HUES64 (cell line): ENCODE measurements at regions not wholly inside any gene's neighbourhood (a gene's known extent, or its start where the extent isn't known, plus 50 kb on each side); places are given as distances from the start of the nearest gene placed in this dataset.

ENCODE experiments used
- H3K27ac ChIP-seq: 2 replicates; pipeline ENCODE4 v1.7.0; 2013; ENCODE audit warnings: low read depth, low read length, inconsistent platforms
- H3K27me3 ChIP-seq: 2 replicates; pipeline ENCODE4 v1.6.1; 2013; ENCODE audit warnings: mild to moderate bottlenecking, low read length; ENCODE audit not compliant: insufficient read depth
- H3K36me3 ChIP-seq: 2 replicates; pipeline ENCODE4 v1.6.1; 2013; ENCODE audit warnings: mild to moderate bottlenecking, low read length; ENCODE audit not compliant: insufficient read depth
- H3K4me1 ChIP-seq: 2 replicates; pipeline ENCODE4 v1.6.1; 2013; ENCODE audit warnings: mild to moderate bottlenecking, low read length, moderate library complexity; ENCODE audit not compliant: insufficient read depth
- H3K4me3 ChIP-seq: 2 replicates; pipeline ENCODE4 v1.5.1; 2013; ENCODE audit warnings: mild to moderate bottlenecking, low read length, moderate library complexity
- H3K9ac ChIP-seq: 2 replicates; pipeline ENCODE4 v1.6.1; 2013; ENCODE audit warnings: mild to moderate bottlenecking, low read depth, low read length
- H3K9me3 ChIP-seq: 2 replicates; pipeline ENCODE4 v1.6.1; 2013; ENCODE audit warnings: low read depth, low read length; ENCODE audit not compliant: insufficient read depth
- WGBS: fragments of 150-250, 120-280 bp; methylation state at CpG from one replicate; pipeline ENCODE4 v1.1.7; 2013; ENCODE audit warnings: missing lambda C conversion rate; 5-methylcytosine and 5-hydroxymethylcytosine counted together

DNA sequence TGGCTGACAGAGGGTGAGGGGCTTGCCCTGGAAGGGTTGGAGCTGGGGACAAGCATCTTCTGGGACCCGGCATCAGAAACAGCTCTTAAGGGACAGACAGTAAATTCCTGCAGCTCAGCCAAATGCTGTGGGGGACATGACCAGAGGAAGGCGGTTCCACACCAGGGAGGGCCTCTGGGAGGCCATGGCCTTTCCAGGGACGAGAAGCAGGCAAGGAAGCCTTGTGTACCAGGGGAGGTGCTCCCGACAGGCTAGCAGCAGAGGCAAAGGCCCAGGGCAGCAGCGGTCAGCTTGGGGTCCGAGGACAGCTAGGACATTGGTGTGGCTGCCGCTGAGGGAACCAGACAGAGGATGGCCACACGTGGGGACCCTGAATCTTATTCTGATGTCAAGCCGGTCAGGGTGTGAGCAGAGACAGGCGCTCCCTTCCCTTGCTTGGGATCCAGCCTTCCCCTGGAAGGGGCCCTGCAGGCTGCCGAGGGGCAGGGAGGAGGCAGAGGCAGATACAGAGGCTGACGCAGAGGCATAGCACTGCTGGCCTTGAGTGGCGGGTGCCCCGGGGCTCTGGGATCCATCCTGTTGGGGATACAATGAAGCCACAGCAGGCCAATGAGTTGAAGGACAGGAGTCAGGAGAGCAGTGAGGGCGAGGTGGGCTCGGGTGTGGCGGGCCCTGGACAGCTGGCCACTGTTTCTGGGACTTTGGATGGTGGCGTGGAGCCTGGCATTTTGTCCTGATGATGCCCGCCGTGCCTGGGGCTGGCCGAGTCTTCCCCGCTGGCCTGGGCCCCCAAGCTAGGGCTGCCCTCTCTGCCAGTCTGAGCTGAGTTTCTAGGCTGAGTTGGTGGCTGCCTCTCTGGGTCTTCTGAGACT is 64.1 kb upstream of the GPC1 start:
- Histone ChIP-seq H3K36me3 (no peaks in the 10 kb centered on the region), H3K9ac (no peak overlapping the region), H3K9me3 (no peaks in the 10 kb centered on the region), H3K4me3 (no peak overlapping the region), H3K27me3 (no peaks in the 10 kb centered on the region), H3K27ac (no peak overlapping the region), H3K4me1 (no peaks in the 10 kb centered on the region)
- WGBS = 85% methylated on average over 21 of the region's 22 CpGs

DNA sequence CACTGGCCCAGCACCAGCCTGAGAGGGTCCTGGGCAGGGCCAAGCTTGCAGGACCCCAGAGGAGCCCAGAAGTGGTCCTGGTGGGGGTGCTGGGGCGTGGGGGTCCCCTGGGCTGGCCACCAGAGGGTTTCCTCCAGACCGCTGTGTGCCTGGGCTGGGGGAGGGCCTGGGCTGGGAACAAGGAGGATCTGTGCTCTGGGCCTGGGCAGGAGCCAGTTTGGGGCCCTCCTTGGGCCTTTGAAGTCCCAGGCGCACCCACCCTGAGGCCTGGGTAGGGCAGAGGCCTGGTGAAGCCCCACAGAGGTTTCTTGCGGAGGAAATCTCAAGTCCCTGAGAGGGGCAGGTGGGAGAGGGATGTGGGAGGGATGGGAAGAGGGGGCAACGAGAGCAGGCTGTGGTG is 63.4 kb upstream of the GPC1 start:
- Histone ChIP-seq H3K36me3 (no peaks in the 10 kb centered on the region), H3K4me1 (no peaks in the 10 kb centered on the region), H3K27ac (no peak overlapping the region), H3K4me3 (no peak overlapping the region), H3K27me3 (no peaks in the 10 kb centered on the region), H3K9ac (no peak overlapping the region), H3K9me3 (no peaks in the 10 kb centered on the region)
- WGBS = 83% methylated on average over 5 of the region's 5 CpGs

DNA sequence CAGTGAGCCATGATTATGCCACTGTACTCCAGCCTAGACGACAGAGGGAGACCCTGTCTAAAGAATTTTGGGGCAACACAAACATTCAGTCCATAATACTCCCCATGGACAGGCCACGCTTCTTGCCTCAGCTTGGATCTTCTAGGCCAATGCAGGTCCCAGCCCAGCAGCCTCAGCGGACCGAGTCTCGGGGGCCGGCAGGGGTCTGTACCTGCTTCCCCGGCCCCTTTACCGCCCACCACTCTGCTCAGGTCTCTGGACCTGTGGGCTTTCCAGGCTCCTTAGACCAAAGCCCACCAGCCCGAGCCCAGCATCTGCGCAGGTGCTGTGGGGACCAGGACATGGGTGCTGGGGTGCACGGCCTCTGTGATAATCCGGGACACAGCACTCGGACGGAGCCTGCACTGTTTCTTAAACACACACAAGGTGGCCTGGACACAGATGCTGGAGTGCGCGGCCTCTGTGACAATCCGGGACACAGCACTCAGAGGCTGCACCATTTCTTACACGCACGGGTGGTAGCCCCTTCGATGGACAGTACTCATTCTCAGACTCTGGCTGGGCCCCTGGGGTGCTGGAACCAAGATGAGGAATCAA is 62.1 kb upstream of the GPC1 start:
- H3K9ac ChIP-seq = no peak overlapping the region
- no peaks in the 10 kb centered on the region for H3K27me3 ChIP-seq
- no peak overlapping the region for H3K27ac ChIP-seq
- no peaks in the 10 kb centered on the region for H3K9me3 ChIP-seq
- H3K4me3 ChIP-seq = no peak overlapping the region
- WGBS = 96% methylated on average over 20 of the region's 20 CpGs
- no peaks in the 10 kb centered on the region for H3K4me1 ChIP-seq
- H3K36me3 ChIP-seq = no peaks in the 10 kb centered on the region

DNA sequence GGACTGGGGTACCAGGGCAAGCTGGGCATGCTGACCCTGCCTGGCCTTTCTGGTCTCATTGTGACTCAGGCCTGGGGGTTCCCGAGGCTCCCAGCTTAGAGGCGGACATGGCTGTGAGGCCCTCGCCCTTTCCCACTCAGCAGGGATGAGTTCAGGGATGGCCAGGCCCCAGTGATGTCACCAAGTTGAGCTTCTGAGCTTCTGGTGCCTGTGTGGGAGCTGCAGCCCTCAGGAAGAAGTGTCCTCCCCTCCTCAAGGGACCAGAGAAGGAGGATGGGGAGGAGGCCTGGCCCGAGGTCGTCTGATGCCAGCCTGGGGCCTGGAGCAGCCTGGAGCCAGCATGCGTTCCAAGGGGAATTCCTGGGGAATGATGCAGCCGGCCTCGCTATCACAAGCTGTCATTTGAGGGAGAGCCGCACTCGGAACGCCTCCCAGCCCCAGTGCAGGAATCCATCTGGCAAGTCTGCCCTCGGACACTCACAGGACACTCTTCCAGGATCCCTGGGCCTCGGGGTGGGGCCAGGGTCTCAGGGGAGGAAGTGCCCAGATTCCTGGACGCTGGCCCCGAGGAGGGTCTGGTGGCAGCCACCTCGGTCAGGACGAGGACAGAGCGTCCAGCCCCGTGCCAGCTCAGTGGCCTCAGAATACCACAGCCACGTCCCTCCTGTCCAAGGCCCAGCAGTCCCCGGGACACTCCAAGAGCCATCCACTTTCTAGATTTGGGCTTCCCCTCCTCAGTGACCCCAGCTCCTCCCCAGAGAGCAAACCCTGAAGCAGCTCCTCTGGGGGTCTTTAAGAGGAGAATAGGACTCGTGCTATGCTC is 61.2 kb upstream of the GPC1 start:
- Histone ChIP-seq H3K4me1 (no peaks in the 10 kb centered on the region), H3K27ac (no peak overlapping the region), H3K9me3 (no peaks in the 10 kb centered on the region), H3K27me3 (no peaks in the 10 kb centered on the region), H3K4me3 (no peak overlapping the region), H3K9ac (no peak overlapping the region), H3K36me3 (no peaks in the 10 kb centered on the region)
- WGBS = 72% methylated on average over 22 of the region's 22 CpGs

DNA sequence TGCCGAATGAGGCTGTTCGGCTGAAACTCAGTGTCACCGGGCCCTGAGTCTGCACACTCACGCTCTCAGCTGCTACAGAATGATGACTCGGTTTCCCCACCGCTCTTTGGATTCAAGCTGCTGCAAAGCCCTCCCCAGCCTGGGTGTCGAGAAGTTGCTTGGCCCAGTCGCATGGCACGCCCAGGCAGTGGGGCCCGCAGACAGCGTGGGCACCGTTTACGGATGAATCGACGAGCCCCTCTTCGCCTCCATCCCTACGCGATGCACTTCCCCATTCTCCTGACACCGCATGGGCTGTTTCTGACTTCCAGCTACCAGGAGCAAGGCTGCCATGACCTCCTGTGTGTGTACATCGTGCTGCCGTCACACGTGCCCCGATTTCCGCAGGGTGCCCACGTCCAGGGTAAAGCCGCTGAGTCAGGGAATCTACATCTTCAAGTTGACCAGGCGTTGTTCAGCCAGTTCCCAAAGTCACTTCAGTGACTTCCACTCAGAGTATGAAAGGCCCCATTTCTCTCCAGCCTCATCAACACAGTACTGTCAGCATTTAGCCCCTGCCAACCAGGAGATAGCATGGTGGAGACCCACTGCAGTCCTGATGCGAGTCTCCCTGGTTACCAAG is 60.3 kb upstream of the GPC1 start:
- H3K27ac ChIP-seq = no peak overlapping the region
- no peaks in the 10 kb centered on the region for H3K36me3 ChIP-seq
- no peaks in the 10 kb centered on the region for H3K9me3 ChIP-seq
- no peak overlapping the region for H3K4me3 ChIP-seq
- WGBS = 90% methylated on average over 28 of the region's 28 CpGs
- H3K9ac ChIP-seq = no peak overlapping the region
- H3K4me1 ChIP-seq = no peaks in the 10 kb centered on the region
- H3K27me3 ChIP-seq = no peaks in the 10 kb centered on the region

DNA sequence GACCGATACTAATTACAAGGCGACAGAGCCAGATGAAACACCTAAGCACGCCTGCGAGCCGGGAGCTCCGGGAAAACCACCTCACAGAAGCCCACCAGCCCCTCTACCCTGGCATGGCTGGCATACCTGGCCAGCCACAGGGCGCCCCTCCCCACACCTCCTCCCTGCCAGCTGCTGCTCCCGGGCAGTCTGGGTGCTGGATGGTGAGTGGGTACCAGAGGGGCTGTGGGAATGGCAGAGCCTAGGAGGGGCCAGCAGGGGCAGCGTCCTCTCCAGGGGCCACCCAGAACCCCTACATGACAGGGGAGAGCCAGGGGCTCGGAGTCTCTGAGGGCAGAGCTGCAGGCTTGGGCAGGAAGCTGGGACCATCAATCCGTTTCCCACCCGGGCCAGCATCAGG is 58.7 kb upstream of the GPC1 start:
- Histone ChIP-seq H3K27ac (no peak overlapping the region), H3K9ac (no peak overlapping the region), H3K27me3 (no peaks in the 10 kb centered on the region), H3K36me3 (no peaks in the 10 kb centered on the region), H3K9me3 (0 out of 2 replicates have a peak, but pooled peaks cover 3% of the 10 kb centered on the region), H3K4me3 (no peak overlapping the region), H3K4me1 (no peaks in the 10 kb centered on the region)
- WGBS = 93% methylated on average over 10 of the region's 12 CpGs

DNA sequence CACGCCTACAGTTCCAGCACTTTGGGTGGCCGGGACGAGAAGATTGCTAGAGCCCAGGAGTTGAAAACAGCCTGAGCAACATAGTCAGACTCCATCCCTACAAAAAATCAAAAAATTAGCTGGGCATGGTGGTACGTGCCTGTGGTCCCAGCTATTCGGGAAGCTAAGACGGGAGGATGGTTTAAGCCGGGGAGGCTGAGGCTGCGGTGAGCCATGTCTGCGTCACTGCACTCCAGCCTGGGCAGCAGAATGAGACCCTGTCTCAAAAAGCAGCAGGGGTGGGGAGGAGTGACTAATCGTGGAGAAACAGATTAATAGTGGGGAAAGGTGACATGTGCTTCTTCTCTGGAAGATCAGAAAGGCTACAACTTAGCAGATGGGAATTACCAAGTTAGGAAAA is 58.1 kb upstream of the GPC1 start:
- Histone ChIP-seq H3K9me3 (0 out of 2 replicates have a peak, but pooled peaks cover 3% of the 10 kb centered on the region), H3K9ac (no peak overlapping the region), H3K36me3 (no peaks in the 10 kb centered on the region), H3K4me1 (no peaks in the 10 kb centered on the region), H3K27me3 (no peaks in the 10 kb centered on the region), H3K4me3 (no peak overlapping the region), H3K27ac (no peak overlapping the region)
- 95% methylated on average over 10 of the region's 10 CpGs for WGBS

DNA sequence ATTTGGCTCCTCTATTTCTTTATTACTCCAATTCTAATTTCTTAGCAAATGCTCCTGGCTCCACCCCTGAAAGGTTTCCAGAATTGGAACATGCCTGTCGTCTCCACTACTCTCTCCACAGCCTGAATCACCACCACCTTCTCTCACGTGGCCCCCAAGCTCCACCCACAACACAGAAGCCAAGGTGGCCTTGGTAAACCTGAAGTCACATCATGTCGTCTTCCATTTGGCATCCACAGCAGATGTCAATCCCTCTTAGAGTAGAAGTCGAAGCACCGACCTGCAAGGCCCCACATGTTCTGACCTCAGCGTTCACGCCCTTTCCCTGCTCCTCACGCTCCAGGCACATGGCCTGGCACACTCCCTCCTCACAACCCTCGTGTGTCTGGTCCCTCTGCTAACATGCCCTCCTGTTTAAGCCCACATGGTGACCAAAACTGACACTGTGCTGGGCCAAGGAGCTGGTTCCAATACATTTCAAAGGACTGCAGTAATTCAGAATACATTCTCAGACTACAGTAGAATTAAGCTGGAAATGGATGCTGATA is 56.3 kb upstream of the GPC1 start:
- 85% methylated on average over 9 of the region's 9 CpGs for WGBS
- H3K9ac ChIP-seq = no peak overlapping the region
- no peaks in the 10 kb centered on the region for H3K27me3 ChIP-seq
- H3K4me3 ChIP-seq = no peak overlapping the region
- H3K9me3 ChIP-seq = 0 out of 2 replicates have a peak, but pooled peaks cover 3% of the 10 kb centered on the region
- no peaks in the 10 kb centered on the region for H3K4me1 ChIP-seq
- H3K27ac ChIP-seq = no peak overlapping the region
- no peaks in the 10 kb centered on the region for H3K36me3 ChIP-seq

DNA sequence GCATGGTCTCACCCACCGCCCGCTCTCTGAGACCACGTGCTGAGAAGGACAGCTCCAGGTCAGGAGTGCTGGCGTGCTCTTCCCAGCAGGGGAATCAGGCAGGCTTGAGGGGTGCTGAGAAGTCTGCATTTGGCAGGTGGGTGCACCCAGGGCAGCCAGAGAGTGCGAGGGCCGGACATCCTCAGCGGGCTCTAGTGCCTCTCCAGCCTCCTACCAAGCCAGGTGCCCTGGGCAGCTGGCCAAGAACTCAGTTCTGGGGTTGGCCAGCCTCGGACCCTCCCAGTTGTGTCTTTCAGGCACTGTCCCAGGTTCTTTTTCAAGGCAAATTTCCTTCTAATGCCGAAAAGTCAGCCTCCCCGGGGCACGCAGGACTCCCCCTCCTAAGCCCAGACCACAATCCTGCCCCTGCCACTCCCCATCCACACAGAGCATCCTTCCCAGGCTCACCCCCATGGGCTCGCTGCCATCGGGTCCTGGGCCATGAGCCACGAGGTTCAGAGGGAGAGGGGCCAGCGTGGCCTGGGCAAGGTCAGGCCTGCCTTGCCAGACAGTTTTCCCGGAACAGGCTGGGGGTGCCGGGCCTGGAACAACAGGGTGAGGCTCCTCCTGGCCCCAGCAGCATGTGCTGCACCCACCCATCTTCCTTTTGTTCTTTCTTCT is 52.2 kb upstream of the GPC1 start:
- H3K27me3 ChIP-seq = no peaks in the 10 kb centered on the region
- no peak overlapping the region for H3K9ac ChIP-seq
- 93% methylated on average over 17 of the region's 17 CpGs for WGBS
- no peak overlapping the region for H3K27ac ChIP-seq
- no peaks in the 10 kb centered on the region for H3K4me1 ChIP-seq
- H3K36me3 ChIP-seq = no peaks in the 10 kb centered on the region
- 0 out of 2 replicates have a peak, but pooled peaks cover 3% of the 10 kb centered on the region for H3K9me3 ChIP-seq
- H3K4me3 ChIP-seq = no peak overlapping the region

DNA sequence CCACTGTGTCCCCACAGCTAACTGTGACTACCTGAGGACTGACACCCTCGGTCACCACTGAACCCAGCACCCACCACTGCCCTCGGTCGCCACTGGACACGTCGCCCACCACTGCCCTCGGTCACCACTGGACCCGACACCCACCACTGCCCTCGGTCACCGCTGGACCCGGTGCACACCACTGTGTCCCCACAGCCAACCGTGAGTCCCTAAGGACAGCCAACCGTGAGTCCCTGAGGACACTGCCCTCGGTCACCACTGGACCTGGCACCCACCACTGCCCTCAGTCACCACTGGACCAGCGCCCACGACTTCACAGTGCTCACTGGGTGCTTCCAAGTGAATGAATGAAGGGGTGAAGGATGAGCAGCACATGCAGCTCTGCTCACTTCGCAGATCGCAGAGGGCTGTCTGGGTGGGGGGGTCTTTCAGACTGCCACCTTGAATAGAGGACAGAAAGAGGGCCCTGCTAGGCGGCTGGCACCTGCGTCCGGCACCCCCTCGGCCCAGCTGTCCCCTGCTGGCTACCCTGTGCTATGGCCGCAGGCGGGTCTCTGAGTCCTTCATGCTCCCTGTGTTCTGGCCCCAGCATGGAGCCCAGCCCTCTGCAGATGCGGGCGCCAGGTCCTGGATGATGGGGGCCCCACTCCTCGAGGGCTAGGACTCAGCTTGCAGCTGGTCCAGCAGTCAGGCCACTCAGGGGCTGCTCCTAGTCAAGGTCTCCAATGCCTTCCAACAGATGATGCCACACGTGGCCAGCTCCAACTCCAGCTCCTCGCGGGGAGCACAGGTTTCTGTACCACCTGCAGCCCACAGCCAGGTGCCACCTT is 51.4 kb upstream of the GPC1 start:
- no peaks in the 10 kb centered on the region for H3K27me3 ChIP-seq
- no peak overlapping the region for H3K27ac ChIP-seq
- no peak overlapping the region for H3K9ac ChIP-seq
- H3K4me1 ChIP-seq = no peaks in the 10 kb centered on the region
- 0 out of 2 replicates have a peak, but pooled peaks cover 3% of the 10 kb centered on the region for H3K9me3 ChIP-seq
- no peaks in the 10 kb centered on the region for H3K36me3 ChIP-seq
- WGBS = 93% methylated on average over 29 of the region's 29 CpGs
- H3K4me3 ChIP-seq = no peak overlapping the region
